Stimulated activated CD4-positive, alpha-beta T cell treated with anti-CD3 and anti-CD28 coated beads, Interleukin-4, amount 100 ng/mL, for 48 hours (primary cell): ENCODE measurements at regions not wholly inside any gene's neighbourhood (a gene's known extent, or its start where the extent isn't known, plus 50 kb on each side); places are given as distances from the start of the nearest gene placed in this dataset.
"Not testable (repeated sequence)": the region's sequence is repeated elsewhere in the genome, so short reads cannot be mapped to it uniquely, and the experiment has no call there.

Experiments used
- DNase-seq, 2 donors: peaks; one replicate each; pipeline ENCODE4 v3.0.0-alpha.2; 2020; ENCODE audit warnings: low read depth in 2 of 2

- DNase-seq, result no peak
Observed at GRCh38 chr2:234861841-234862735, 89.7 kb upstream of the SH3BP4 start.

GRCh38 chr2:234859330-234859872 is 92.4 kb upstream of the SH3BP4 start:
- not testable (repeated sequence) for DNase-seq

GRCh38 chr2:234858790-234859329 is 93.0 kb upstream of the SH3BP4 start:
- DNase-seq, result no peak

- DNase-seq, result no peak
Observed at GRCh38 chr2:234858145-234858544, 93.7 kb upstream of the SH3BP4 start.

GRCh38 chr2:234853729-234854128 is 98.1 kb upstream of the SH3BP4 start:
- no peak for DNase-seq

GRCh38 chr2:234852941-234853340 is 98.9 kb upstream of the SH3BP4 start:
- no peak for DNase-seq

- DNase-seq, result no peak
Observed at GRCh38 chr2:234852035-234852434, 99.8 kb upstream of the SH3BP4 start.

GRCh38 chr2:234851451-234851850 is 100.4 kb upstream of the SH3BP4 start:
- DNase-seq, result no peak

- DNase-seq, result no peak
Observed at GRCh38 chr2:234850818-234851217, 101.0 kb upstream of the SH3BP4 start.

GRCh38 chr2:234849678-234850077 is 102.1 kb upstream of the SH3BP4 start:
- DNase-seq, result no peak

- DNase-seq, result no peak
Observed at GRCh38 chr2:234848578-234848977, 103.2 kb upstream of the SH3BP4 start.

- no peak for DNase-seq
Observed at GRCh38 chr2:234847639-234848038, 104.2 kb upstream of the SH3BP4 start.

- DNase-seq, result no peak
Observed at GRCh38 chr2:234847364-234847635, 104.5 kb upstream of the SH3BP4 start.

- DNase-seq, result no peak
Observed at GRCh38 chr2:234846599-234847363, 105.0 kb upstream of the SH3BP4 start.

- DNase-seq, result no peak
Observed at GRCh38 chr2:234845602-234846590, 105.9 kb upstream of the SH3BP4 start.

- DNase-seq, result no peak
Observed at GRCh38 chr2:234843411-234843810, 108.4 kb upstream of the SH3BP4 start.

GRCh38 chr2:234842753-234843152 is 109.1 kb upstream of the SH3BP4 start:
- DNase-seq, result no peak

GRCh38 chr2:234841321-234842015 is 110.3 kb upstream of the SH3BP4 start:
- DNase-seq, result no peak

GRCh38 chr2:234840336-234840735 is 111.5 kb upstream of the SH3BP4 start:
- no peak for DNase-seq

- DNase-seq, result no peak
Observed at GRCh38 chr2:234839285-234839684, 112.5 kb upstream of the SH3BP4 start.

GRCh38 chr2:234836271-234836670 is 115.5 kb upstream of the SH3BP4 start:
- no peak for DNase-seq
